HL-60 (cell line): ENCODE measurements at regions not wholly inside any gene's neighbourhood (a gene's known extent, or its start where the extent isn't known, plus 50 kb on each side); places are given as distances from the start of the nearest gene placed in this dataset.

ENCODE experiments used
- CTCF ChIP-seq: IDR thresholded peaks from one replicate; pipeline ENCODE4 v1.5.1; 2011; ENCODE audit warnings: low read length, control low read depth, inconsistent platforms; ENCODE audit not compliant: insufficient read depth
- GABPA ChIP-seq: IDR thresholded peaks from 2 replicates; pipeline ENCODE4 v1.6.1; 2012; ENCODE audit warnings: low read depth
- POLR2AphosphoS5 ChIP-seq: IDR thresholded peaks from 2 replicates; pipeline ENCODE4 v1.6.1; 2012; ENCODE audit warnings: low read depth
- SPI1 ChIP-seq: IDR thresholded peaks from 2 replicates; pipeline ENCODE4 v1.6.1; 2012; ENCODE audit warnings: low read depth, mild to moderate bottlenecking, borderline replicate concordance

- no peak for TF ChIP-seq CTCF
- no peak for TF ChIP-seq SPI1
- TF ChIP-seq POLR2AphosphoS5, result no peak
- TF ChIP-seq GABPA, result no peak
Measured at GRCh38 chr4:163871078-163871477, 376.6 kb downstream of the TMA16 start.
